ENCODE measurements at regions not wholly inside any gene's neighbourhood (a gene's known extent, or its start where the extent isn't known, plus 50 kb on each side); places are given as distances from the start of the nearest gene placed in this dataset.

DNA sequence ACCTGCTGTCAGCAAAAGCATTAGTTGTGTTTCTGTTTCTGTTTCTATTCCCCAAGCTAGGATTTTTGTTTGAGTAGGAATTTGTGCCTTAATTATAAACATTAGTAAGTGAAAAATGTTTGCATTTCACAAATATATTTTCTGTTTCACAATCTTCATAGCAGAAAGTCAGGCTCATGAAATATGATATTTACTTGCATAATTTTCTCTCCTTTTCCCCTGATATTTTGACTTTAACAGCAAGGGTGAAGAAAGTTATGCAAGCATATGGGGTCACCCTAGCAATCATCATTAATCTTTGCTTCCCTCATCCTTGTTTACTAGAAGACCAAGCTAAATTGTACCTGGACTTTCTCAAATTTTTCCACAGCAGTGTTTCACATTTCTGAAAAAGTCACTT lies 140.3 kb upstream of the SEMA6D start:
- no peak for TF ChIP-seq POLR2A (IDR thresholded peaks at IDR 0.05)
- TF ChIP-seq, protein P1, sequence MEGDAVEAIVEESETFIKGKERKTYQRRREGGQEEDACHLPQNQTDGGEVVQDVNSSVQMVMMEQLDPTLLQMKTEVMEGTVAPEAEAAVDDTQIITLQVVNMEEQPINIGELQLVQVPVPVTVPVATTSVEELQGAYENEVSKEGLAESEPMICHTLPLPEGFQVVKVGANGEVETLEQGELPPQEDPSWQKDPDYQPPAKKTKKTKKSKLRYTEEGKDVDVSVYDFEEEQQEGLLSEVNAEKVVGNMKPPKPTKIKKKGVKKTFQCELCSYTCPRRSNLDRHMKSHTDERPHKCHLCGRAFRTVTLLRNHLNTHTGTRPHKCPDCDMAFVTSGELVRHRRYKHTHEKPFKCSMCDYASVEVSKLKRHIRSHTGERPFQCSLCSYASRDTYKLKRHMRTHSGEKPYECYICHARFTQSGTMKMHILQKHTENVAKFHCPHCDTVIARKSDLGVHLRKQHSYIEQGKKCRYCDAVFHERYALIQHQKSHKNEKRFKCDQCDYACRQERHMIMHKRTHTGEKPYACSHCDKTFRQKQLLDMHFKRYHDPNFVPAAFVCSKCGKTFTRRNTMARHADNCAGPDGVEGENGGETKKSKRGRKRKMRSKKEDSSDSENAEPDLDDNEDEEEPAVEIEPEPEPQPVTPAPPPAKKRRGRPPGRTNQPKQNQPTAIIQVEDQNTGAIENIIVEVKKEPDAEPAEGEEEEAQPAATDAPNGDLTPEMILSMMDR (IDR thresholded peaks at IDR 0.05), result no peak

All from lower leg skin (tissue), 3 donors.